ENCODE measurements at regions not wholly inside any gene's neighbourhood (a gene's known extent, or its start where the extent isn't known, plus 50 kb on each side); places are given as distances from the start of the nearest gene placed in this dataset.

- TF ChIP-seq CTCF (IDR thresholded peaks at IDR 0.05) (no peak), POLR2A (IDR thresholded peaks at IDR 0.05) (no peak)
These were observed 130.7 kb upstream of the IGSF21 start for GRCh38 chr1:17976854-17977253.
